HFFc6 (cell line): ENCODE measurements at regions not wholly inside any gene's neighbourhood (a gene's known extent, or its start where the extent isn't known, plus 50 kb on each side); places are given as distances from the start of the nearest gene placed in this dataset.

Experiments used
- DNase-seq: peaks from one replicate; pipeline ENCODE4 v3.0.0-alpha.2; 2018
- H3K27ac Mint-ChIP-seq: 2 replicates; pipeline ENCODE4 v1.8.0; 2020; ENCODE audit warnings: mild to moderate bottlenecking, mixed read lengths
- H3K27me3 Mint-ChIP-seq: 2 replicates; pipeline ENCODE4 v1.8.0; 2021; ENCODE audit warnings: mild to moderate bottlenecking, moderate library complexity, mixed read lengths; ENCODE audit not compliant: insufficient read depth
- H3K36me3 Mint-ChIP-seq: 2 replicates; pipeline ENCODE4 v1.8.0; 2021; ENCODE audit warnings: low read depth, mixed read lengths
- H3K4me1 Mint-ChIP-seq: 2 replicates; pipeline ENCODE4 v1.8.0; 2020; ENCODE audit warnings: low read depth, mixed read lengths
- H3K4me3 Mint-ChIP-seq: 2 replicates; pipeline ENCODE4 v1.8.0; 2020; ENCODE audit warnings: mild to moderate bottlenecking, moderate library complexity, mixed read lengths
- H3K9me3 Mint-ChIP-seq: 2 replicates; pipeline ENCODE4 v1.8.0; 2020; ENCODE audit warnings: mild to moderate bottlenecking, mixed read lengths
- CTCF ChIP-seq: fragments of 200-600 bp; sonication (generic); IDR thresholded peaks from 2 replicates; pipeline ENCODE4 v1.5.0; 2021; ENCODE audit warnings: antibody characterized with exemption, mild to moderate bottlenecking

- no peak for TF ChIP-seq CTCF
- Mint-ChIP-seq H3K27me3 (0 out of 2 replicates have a peak, but pooled peaks cover 1% of the 10 kb centered on the region), H3K4me1 (peaks cover 29% of the 10 kb centered on the region), H3K4me3 (no peak overlapping the region; the same call in 1 of the 2 replicates), H3K36me3 (no peaks in the 10 kb centered on the region), H3K9me3 (no peaks in the 10 kb centered on the region), H3K27ac (no peak overlapping the region)
- DNase-seq: no peak
These were observed 59.1 kb upstream of the RNF144B start for GRCh38 chr6:18328070-18328469.

- H3K27ac Mint-ChIP-seq: no peak overlapping the region
- no peaks in the 10 kb centered on the region for H3K9me3 Mint-ChIP-seq
- H3K36me3 Mint-ChIP-seq: no peaks in the 10 kb centered on the region
- H3K4me3 Mint-ChIP-seq: no peak overlapping the region; the same call in 1 of the 2 replicates
- H3K27me3 Mint-ChIP-seq: 0 out of 2 replicates have a peak, but pooled peaks cover 1% of the 10 kb centered on the region
- no peak for DNase-seq
- TF ChIP-seq CTCF: no peak
- H3K4me1 Mint-ChIP-seq: peaks cover 29% of the 10 kb centered on the region
These were observed 59.5 kb upstream of the RNF144B start for GRCh38 chr6:18327626-18328025.

- no peak for DNase-seq
- Mint-ChIP-seq H3K27ac (no peak overlapping the region), H3K9me3 (no peaks in the 10 kb centered on the region), H3K27me3 (0 out of 2 replicates have a peak, but pooled peaks cover 1% of the 10 kb centered on the region), H3K4me1 (peaks cover 29% of the 10 kb centered on the region), H3K36me3 (no peaks in the 10 kb centered on the region), H3K4me3 (no peak overlapping the region; the same call in 1 of the 2 replicates)
- TF ChIP-seq CTCF: no peak
These were observed 60.2 kb upstream of the RNF144B start for GRCh38 chr6:18326980-18327379.

GRCh38 chr6:18326001-18326400 is 61.1 kb upstream of the RNF144B start:
- Mint-ChIP-seq H3K4me1 (peaks cover 30% of the 10 kb centered on the region), H3K9me3 (no peaks in the 10 kb centered on the region), H3K27ac (no peak overlapping the region), H3K4me3 (no peak overlapping the region), H3K36me3 (no peaks in the 10 kb centered on the region), H3K27me3 (0 out of 2 replicates have a peak, but pooled peaks cover 1% of the 10 kb centered on the region)
- no peak for DNase-seq
- TF ChIP-seq CTCF: no peak

GRCh38 chr6:18324706-18325042 is 60.3 kb upstream of the DEK start:
- Mint-ChIP-seq H3K27ac (no peak overlapping the region), H3K4me3 (no peak overlapping the region), H3K4me1 (peaks cover 37% of the 10 kb centered on the region), H3K9me3 (no peaks in the 10 kb centered on the region), H3K36me3 (no peaks in the 10 kb centered on the region), H3K27me3 (0 out of 2 replicates have a peak, but pooled peaks cover 1% of the 10 kb centered on the region)
- no peak for TF ChIP-seq CTCF
- no peak for DNase-seq
